ENCODE measurements at regions not wholly inside any gene's neighbourhood (a gene's known extent, or its start where the extent isn't known, plus 50 kb on each side); places are given as distances from the start of the nearest gene placed in this dataset.

DNA sequence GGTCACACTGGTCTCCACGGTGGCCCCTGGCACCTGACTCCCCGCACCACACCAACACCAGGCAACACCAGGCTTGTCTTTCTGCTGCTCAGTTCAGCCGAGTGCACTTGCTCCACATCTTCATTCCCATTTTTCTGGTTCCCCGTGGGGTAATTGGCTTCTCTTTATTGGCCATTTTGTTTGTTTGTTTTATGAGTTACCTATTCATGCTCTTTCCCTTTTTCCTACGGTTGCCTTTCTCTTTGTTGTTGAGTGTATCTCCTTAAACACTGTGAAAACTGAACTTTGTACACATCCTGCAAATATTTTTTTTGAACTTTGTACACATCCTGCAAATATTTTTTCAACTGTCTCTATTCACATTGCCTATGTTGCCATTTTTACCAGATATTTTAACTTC, 834.0 kb downstream of the BRD1 start (continued):
- TF ChIP-seq MAFF (IDR thresholded peaks at IDR 0.05; ENCODE audit: low read depth, low read length): no peak
- peak; percentile 29; the same call in 1 of the 2 replicates for TF ChIP-seq HNF1A (IDR thresholded peaks at IDR 0.05; ENCODE audit: low read depth)
- no peak for TF ChIP-seq HNF1A (CRISPR knock-in tag; IDR thresholded peaks at IDR 0.05; ENCODE audit: borderline replicate concordance)
- no peak for TF ChIP-seq ZNF546 (CRISPR knock-in tag; conservative IDR thresholded peaks at IDR 0.05)
- no peak for TF ChIP-seq ZNF761 (CRISPR knock-in tag; conservative IDR thresholded peaks at IDR 0.05)
- no peak for TF ChIP-seq GATA4 (IDR thresholded peaks at IDR 0.05; ENCODE audit: borderline replicate concordance, low read depth)
- no peak for TF ChIP-seq GFI1 (CRISPR knock-in tag; IDR thresholded peaks at IDR 0.05; ENCODE audit: borderline replicate concordance)
- TF ChIP-seq ETV5 (CRISPR knock-in tag; IDR thresholded peaks at IDR 0.05; ENCODE audit: borderline replicate concordance): no peak
- no peak for TF ChIP-seq ZZZ3 (CRISPR knock-in tag; IDR thresholded peaks at IDR 0.05; ENCODE audit: borderline replicate concordance)
- TF ChIP-seq, protein P1, sequence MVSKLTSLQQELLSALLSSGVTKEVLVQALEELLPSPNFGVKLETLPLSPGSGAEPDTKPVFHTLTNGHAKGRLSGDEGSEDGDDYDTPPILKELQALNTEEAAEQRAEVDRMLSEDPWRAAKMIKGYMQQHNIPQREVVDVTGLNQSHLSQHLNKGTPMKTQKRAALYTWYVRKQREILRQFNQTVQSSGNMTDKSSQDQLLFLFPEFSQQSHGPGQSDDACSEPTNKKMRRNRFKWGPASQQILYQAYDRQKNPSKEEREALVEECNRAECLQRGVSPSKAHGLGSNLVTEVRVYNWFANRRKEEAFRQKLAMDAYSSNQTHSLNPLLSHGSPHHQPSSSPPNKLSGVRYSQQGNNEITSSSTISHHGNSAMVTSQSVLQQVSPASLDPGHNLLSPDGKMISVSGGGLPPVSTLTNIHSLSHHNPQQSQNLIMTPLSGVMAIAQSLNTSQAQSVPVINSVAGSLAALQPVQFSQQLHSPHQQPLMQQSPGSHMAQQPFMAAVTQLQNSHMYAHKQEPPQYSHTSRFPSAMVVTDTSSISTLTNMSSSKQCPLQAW (CRISPR knock-in tag; IDR thresholded peaks at IDR 0.05): 0 out of 2 replicates have a peak, but pooled peaks have one; percentile 22
- no peak for TF ChIP-seq ZSCAN5A (CRISPR knock-in tag; IDR thresholded peaks at IDR 0.05; ENCODE audit: borderline replicate concordance)
- TF ChIP-seq KLF6 (CRISPR knock-in tag; IDR thresholded peaks at IDR 0.05): no peak
- TF ChIP-seq EZH2 (conservative IDR thresholded peaks at IDR 0.05; ENCODE audit: low read depth, low read length): no peak
- TF ChIP-seq GABPA (IDR thresholded peaks at IDR 0.05; ENCODE audit: low read depth, low read length): no peak
- TF ChIP-seq GABPA (CRISPR knock-in tag; IDR thresholded peaks at IDR 0.05; ENCODE audit: low read depth): peak; percentile 42; the same call in 1 of the 2 replicates
- TF ChIP-seq ZNF333 (CRISPR knock-in tag; IDR thresholded peaks at IDR 0.05; ENCODE audit: borderline replicate concordance): no peak
- no peak for TF ChIP-seq ZNF501 (CRISPR knock-in tag; IDR thresholded peaks at IDR 0.05)
- peak; percentile 47 for TF ChIP-seq TCF7 (IDR thresholded peaks at IDR 0.05; ENCODE audit: low read depth)
- 0 out of 2 replicates have a peak, but pooled peaks have one; percentile 18 for TF ChIP-seq CREM (IDR thresholded peaks at IDR 0.05)
- TF ChIP-seq CREM (CRISPR knock-in tag; IDR thresholded peaks at IDR 0.05): no peak
- no peak for TF ChIP-seq KDM5B (CRISPR knock-in tag; IDR thresholded peaks at IDR 0.05; ENCODE audit: borderline replicate concordance)
- no peak for TF ChIP-seq ZNF414 (CRISPR knock-in tag; IDR thresholded peaks at IDR 0.05)
- TF ChIP-seq ZNF136 (CRISPR knock-in tag; IDR thresholded peaks at IDR 0.05; ENCODE audit: low read depth): no peak

All from HepG2 (cell line).